PC-9 (cell line): ENCODE measurements at regions not wholly inside any gene's neighbourhood (a gene's known extent, or its start where the extent isn't known, plus 50 kb on each side); places are given as distances from the start of the nearest gene placed in this dataset.

Source experiments
- BruUV-seq: library from RNA; stranded (reverse); fragments of 400-500 nt; replicated peaks from 2 replicates; lab custom pipeline; 2021; lab: Mats Ljungman, UMichigan
- CTCF ChIA-PET: fragments of 300-600 bp; sonication (Branson Sonifier 250); formaldehyde crosslinking; loops from one replicate; lab custom pipeline; 2022; ENCODE audit warnings: antibody characterized with exemption; lab: Charles Lee
- POLR2A ChIA-PET: fragments of 300-600 bp; sonication (Branson Sonifier 250); formaldehyde crosslinking; loops from one replicate; lab custom pipeline; 2022; ENCODE audit warnings: antibody characterized with exemption; ENCODE audit not compliant: unreplicated experiment; lab: Charles Lee
- DNase-seq, 2 experiments: peaks; one replicate each; pipeline versions ENCODE4 v3.0.0 to v3.0.0-alpha.2; 2015 to 2022; ENCODE audit warnings: mixed read lengths in 1 of 2
- H2AFZ ChIP-seq: fragments of 200-600 bp; sonication (generic); 2 replicates; pipeline ENCODE4 v1.8.1; 2017; ENCODE audit warnings: antibody characterized with exemption
- H3F3A ChIP-seq: fragments of 200-600 bp; sonication (generic); 2 replicates; pipeline ENCODE4 v1.8.1; 2017; ENCODE audit warnings: antibody characterized with exemption, mild to moderate bottlenecking, low read depth; ENCODE audit not compliant: insufficient read depth
- H3K27ac ChIP-seq: fragments of 200-600 bp; sonication (generic); 2 replicates; pipeline ENCODE4 v1.6.1; 2016; ENCODE audit warnings: mixed run types
- H3K27me3 ChIP-seq: fragments of 200-600 bp; sonication (generic); 2 replicates; pipeline ENCODE4 v1.6.1; 2016; ENCODE audit warnings: low read depth, mixed run types; ENCODE audit not compliant: insufficient read depth
- H3K36me3 ChIP-seq: fragments of 200-600 bp; sonication (generic); 2 replicates; pipeline ENCODE4 v1.6.1; 2016; ENCODE audit warnings: low read depth, mixed run types
- H3K4me1 ChIP-seq: fragments of 200-600 bp; sonication (generic); replicated peaks from 2 replicates; pipeline ENCODE4 v1.6.1; 2016; ENCODE audit warnings: mixed run types; ENCODE audit not compliant: insufficient read depth
- H3K4me2 ChIP-seq: fragments of 200-600 bp; sonication (generic); 2 replicates; pipeline ENCODE4 v1.6.1; 2017; ENCODE audit warnings: mixed run types
- H3K4me3 ChIP-seq: fragments of 200-600 bp; sonication (generic); 2 replicates; pipeline ENCODE4 v1.6.1; 2016; ENCODE audit warnings: mixed run types
- H3K79me2 ChIP-seq: fragments of 200-600 bp; sonication (generic); 2 replicates; pipeline ENCODE4 v1.6.1; 2017; ENCODE audit warnings: low read depth, mixed run types
- H3K9me2 ChIP-seq: fragments of 200-600 bp; sonication (generic); 2 replicates; pipeline ENCODE4 v1.8.1; 2017; ENCODE audit warnings: mild to moderate bottlenecking; ENCODE audit not compliant: insufficient read depth
- H3K9me3 ChIP-seq: fragments of 200-600 bp; sonication (generic); 2 replicates; pipeline ENCODE4 v1.8.1; 2016; ENCODE audit warnings: low read depth; ENCODE audit not compliant: insufficient read depth
- H4K20me1 ChIP-seq: fragments of 200-600 bp; sonication (generic); 2 replicates; pipeline ENCODE4 v1.8.1; 2017; ENCODE audit not compliant: insufficient read depth
- CTCF ChIP-seq: fragments of 200-600 bp; sonication (generic); conservative IDR thresholded peaks from 2 replicates; pipeline ENCODE4 v1.6.1; 2017; ENCODE audit warnings: mixed run types, antibody characterized with exemption, mild to moderate bottlenecking, moderate library complexity
- EZH2 ChIP-seq: fragments of 200-600 bp; sonication (generic); IDR thresholded peaks from 2 replicates; pipeline ENCODE4 v1.8.0; 2017; ENCODE audit warnings: antibody characterized with exemption, low read depth
- intact Hi-C: fragments of 100-400 bp; cut with micrococcal nuclease; formaldehyde crosslinking; loops from one replicate; pipeline ENCODE4 v1.10.0; 2022; ENCODE audit not compliant: unreplicated experiment

- Histone ChIP-seq H3K36me3 (no peaks in the 10 kb centered on the region), H2AFZ (no peak overlapping the region), H3K4me3 (no peak overlapping the region), H3F3A (no peaks in the 10 kb centered on the region), H3K27ac (no peak overlapping the region), H3K9me2 (no peaks in the 10 kb centered on the region), H4K20me1 (no peaks in the 10 kb centered on the region), H3K4me1 (no peaks in the 10 kb centered on the region), H3K9me3 (no peaks in the 10 kb centered on the region), H3K4me2 (no peak overlapping the region), H3K79me2 (no peaks in the 10 kb centered on the region), H3K27me3 (no peaks in the 10 kb centered on the region)
- ChIA-PET CTCF (no interaction called here), POLR2A (no interaction called here)
- TF ChIP-seq EZH2, result no peak
- no peak for TF ChIP-seq CTCF
- intact Hi-C loops, result no loop called here
- no peak for DNase-seq
- no TSS peak for BruUV-seq
Observed at GRCh38 chr18:39030124-39030655, 1464.6 kb upstream of the CELF4 start.

GRCh38 chr18:39025531-39025930 is 1459.9 kb upstream of the CELF4 start:
- POLR2A ChIA-PET, result no interaction called here
- H3K9me2 ChIP-seq, result no peaks in the 10 kb centered on the region
- intact Hi-C loops, result no loop called here

GRCh38 chr18:39019989-39020388 is 1454.4 kb upstream of the CELF4 start:
- Histone ChIP-seq H3K4me3 (no peak overlapping the region), H3K27me3 (no peaks in the 10 kb centered on the region), H3K9me3 (no peaks in the 10 kb centered on the region), H2AFZ (no peak overlapping the region), H3K36me3 (no peaks in the 10 kb centered on the region), H3K79me2 (no peaks in the 10 kb centered on the region), H3K4me2 (no peak overlapping the region), H3K9me2 (no peaks in the 10 kb centered on the region), H3K4me1 (no peaks in the 10 kb centered on the region), H4K20me1 (no peaks in the 10 kb centered on the region), H3F3A (no peaks in the 10 kb centered on the region), H3K27ac (no peak overlapping the region)
- ChIA-PET CTCF (no interaction called here), POLR2A (no interaction called here)
- no peak for TF ChIP-seq CTCF
- DNase-seq, result no peak
- no TSS peak for BruUV-seq
- intact Hi-C loops, result no loop called here

More at GRCh38 chr18:39025531-39025930, 1459.9 kb upstream of the CELF4 start:
- CTCF ChIA-PET, result no interaction called here
- Histone ChIP-seq H2AFZ (no peak overlapping the region), H4K20me1 (no peaks in the 10 kb centered on the region), H3K27me3 (no peaks in the 10 kb centered on the region), H3K4me2 (no peak overlapping the region), H3K79me2 (no peaks in the 10 kb centered on the region), H3K4me1 (no peaks in the 10 kb centered on the region), H3K27ac (no peak overlapping the region), H3K9me3 (no peaks in the 10 kb centered on the region), H3F3A (no peaks in the 10 kb centered on the region), H3K36me3 (no peaks in the 10 kb centered on the region), H3K4me3 (no peak overlapping the region)
- no TSS peak for BruUV-seq
- TF ChIP-seq EZH2 (no peak), CTCF (no peak)
- DNase-seq, result no peak
